Calu3 (cell line): ENCODE measurements at regions not wholly inside any gene's neighbourhood (a gene's known extent, or its start where the extent isn't known, plus 50 kb on each side); places are given as distances from the start of the nearest gene placed in this dataset.

ENCODE experiments used
- BruUV-seq: library from RNA; stranded (reverse); fragments of 400-500 nt; replicated peaks from 2 replicates; lab custom pipeline; 2021; lab: Mats Ljungman, UMichigan
- CTCF ChIA-PET: fragments of 300-600 bp; sonication (Branson Sonifier 250); formaldehyde crosslinking; loops from one replicate; lab custom pipeline; 2022; ENCODE audit warnings: antibody characterized with exemption; lab: Charles Lee
- DNase-seq: peaks from one replicate; pipeline ENCODE4 v3.0.0; 2022
- H3K27ac Mint-ChIP-seq: one replicate; pipeline ENCODE4 v1.8.0; 2022; ENCODE audit warnings: mixed read lengths; ENCODE audit not compliant: unreplicated experiment
- H3K27me3 Mint-ChIP-seq: one replicate; pipeline ENCODE4 v1.8.0; 2022; ENCODE audit warnings: mixed read lengths; ENCODE audit not compliant: unreplicated experiment
- H3K36me3 Mint-ChIP-seq: one replicate; pipeline ENCODE4 v1.8.0; 2022; ENCODE audit warnings: mild to moderate bottlenecking, moderate library complexity, mixed read lengths; ENCODE audit not compliant: insufficient read depth, unreplicated experiment
- H3K4me1 Mint-ChIP-seq: one replicate; pipeline ENCODE4 v1.8.0; 2022; ENCODE audit warnings: mild to moderate bottlenecking, low read depth, mixed read lengths; ENCODE audit not compliant: unreplicated experiment
- H3K4me3 Mint-ChIP-seq: one replicate; pipeline ENCODE4 v1.8.0; 2022; ENCODE audit warnings: mild to moderate bottlenecking, low read depth, moderate library complexity, mixed read lengths; ENCODE audit not compliant: unreplicated experiment
- H3K9me3 Mint-ChIP-seq: one replicate; pipeline ENCODE4 v1.8.0; 2022; ENCODE audit warnings: low read depth, mixed read lengths; ENCODE audit not compliant: unreplicated experiment
- intact Hi-C: fragments of 100-400 bp; cut with micrococcal nuclease; formaldehyde crosslinking; loops from one replicate; pipeline ENCODE4 v1.10.0; 2022; ENCODE audit not compliant: unreplicated experiment
- TF ChIP-seq, protein P1 (sequence below): fragments of 200-600 bp; IDR thresholded peaks from one replicate; pipeline ENCODE4 v1.8.0; 2022; ENCODE audit warnings: antibody characterized with exemption; ENCODE audit not compliant: unreplicated experiment

DNA sequence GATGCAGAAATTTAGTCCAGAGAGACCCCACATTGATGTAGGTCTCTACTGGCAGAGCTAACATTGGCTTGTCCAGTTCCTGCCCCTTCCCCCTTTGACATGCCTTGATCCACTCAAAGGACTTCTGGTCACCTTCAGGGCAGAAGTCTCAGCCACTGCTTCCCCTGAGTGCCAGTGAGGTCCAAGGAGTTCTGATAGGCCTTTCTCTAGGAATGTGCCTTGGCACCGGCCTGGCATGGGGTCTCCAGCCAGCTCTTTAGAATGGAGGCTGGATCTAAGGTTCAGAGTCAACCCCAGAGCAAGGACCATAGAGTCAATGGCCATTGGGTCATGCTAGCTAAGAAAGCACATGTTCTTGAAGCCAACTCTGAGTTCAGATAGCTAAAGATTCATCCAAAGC is 88.6 kb upstream of the PJA1 start:
- intact Hi-C loops = no loop called here
- H3K27ac Mint-ChIP-seq = no peak overlapping the region
- no peak for DNase-seq
- TF ChIP-seq, protein P1, sequence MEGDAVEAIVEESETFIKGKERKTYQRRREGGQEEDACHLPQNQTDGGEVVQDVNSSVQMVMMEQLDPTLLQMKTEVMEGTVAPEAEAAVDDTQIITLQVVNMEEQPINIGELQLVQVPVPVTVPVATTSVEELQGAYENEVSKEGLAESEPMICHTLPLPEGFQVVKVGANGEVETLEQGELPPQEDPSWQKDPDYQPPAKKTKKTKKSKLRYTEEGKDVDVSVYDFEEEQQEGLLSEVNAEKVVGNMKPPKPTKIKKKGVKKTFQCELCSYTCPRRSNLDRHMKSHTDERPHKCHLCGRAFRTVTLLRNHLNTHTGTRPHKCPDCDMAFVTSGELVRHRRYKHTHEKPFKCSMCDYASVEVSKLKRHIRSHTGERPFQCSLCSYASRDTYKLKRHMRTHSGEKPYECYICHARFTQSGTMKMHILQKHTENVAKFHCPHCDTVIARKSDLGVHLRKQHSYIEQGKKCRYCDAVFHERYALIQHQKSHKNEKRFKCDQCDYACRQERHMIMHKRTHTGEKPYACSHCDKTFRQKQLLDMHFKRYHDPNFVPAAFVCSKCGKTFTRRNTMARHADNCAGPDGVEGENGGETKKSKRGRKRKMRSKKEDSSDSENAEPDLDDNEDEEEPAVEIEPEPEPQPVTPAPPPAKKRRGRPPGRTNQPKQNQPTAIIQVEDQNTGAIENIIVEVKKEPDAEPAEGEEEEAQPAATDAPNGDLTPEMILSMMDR = no peak
- H3K9me3 Mint-ChIP-seq = no peaks in the 10 kb centered on the region
- H3K36me3 Mint-ChIP-seq = no peaks in the 10 kb centered on the region
- H3K27me3 Mint-ChIP-seq = peaks cover 3% of the 10 kb centered on the region
- H3K4me3 Mint-ChIP-seq = no peak overlapping the region
- no peaks in the 10 kb centered on the region for H3K4me1 Mint-ChIP-seq
- CTCF ChIA-PET = no interaction called here
- BruUV-seq = no TSS peak

DNA sequence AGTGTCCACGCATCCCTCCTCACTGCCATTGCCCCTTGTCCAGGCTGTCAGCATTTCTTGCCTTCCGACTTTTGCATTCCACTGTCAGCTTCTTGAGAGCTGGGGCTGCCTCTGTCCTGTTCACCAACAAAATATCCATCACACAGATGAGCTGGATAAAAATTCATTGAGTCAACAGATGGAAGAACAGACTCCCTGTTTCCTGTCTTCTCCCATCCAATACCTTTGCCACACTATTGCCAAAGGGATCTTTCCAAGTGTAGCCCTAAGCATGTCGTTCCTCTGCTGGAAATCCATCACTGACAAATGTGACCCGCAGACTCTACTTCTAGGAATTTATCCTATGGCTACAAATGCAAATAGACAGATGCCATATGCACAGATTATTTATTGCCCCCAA is 78.0 kb upstream of the PJA1 start:
- no peaks in the 10 kb centered on the region for H3K4me1 Mint-ChIP-seq
- no peak overlapping the region for H3K27ac Mint-ChIP-seq
- H3K27me3 Mint-ChIP-seq = peaks cover 46% of the 10 kb centered on the region
- no peak for DNase-seq
- TF ChIP-seq, protein P1 = no peak
- BruUV-seq = no TSS peak
- no peaks in the 10 kb centered on the region for H3K36me3 Mint-ChIP-seq
- H3K4me3 Mint-ChIP-seq = no peak overlapping the region
- intact Hi-C loops = no loop called here
- CTCF ChIA-PET = no interaction called here
- peaks cover 3% of the 10 kb centered on the region for H3K9me3 Mint-ChIP-seq

DNA sequence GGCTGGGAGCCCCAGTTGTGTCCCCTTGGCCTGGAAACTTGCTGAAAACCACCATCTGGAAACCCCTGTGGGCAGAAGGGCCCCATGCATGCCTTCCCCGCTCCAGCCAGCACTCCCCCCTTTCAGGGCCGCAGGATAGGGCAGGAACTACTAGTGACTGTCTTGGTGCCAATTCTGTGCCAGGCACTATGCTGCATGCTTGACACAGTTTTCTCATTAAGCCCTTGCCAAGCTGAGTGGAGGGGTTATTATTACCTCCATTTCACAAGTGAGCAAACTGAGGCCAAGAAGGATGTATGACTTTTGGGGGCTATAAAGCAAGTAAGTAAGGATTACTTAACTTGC is 73.6 kb upstream of the PJA1 start:
- Mint-ChIP-seq H3K27ac (no peak overlapping the region), H3K36me3 (no peaks in the 10 kb centered on the region), H3K9me3 (no peaks in the 10 kb centered on the region), H3K4me1 (no peaks in the 10 kb centered on the region), H3K27me3 (peaks cover 26% of the 10 kb centered on the region), H3K4me3 (no peak overlapping the region)
- CTCF ChIA-PET = no interaction called here
- TF ChIP-seq, protein P1 = no peak
- DNase-seq = no peak
- intact Hi-C loops = no loop called here
- no TSS peak for BruUV-seq

DNA sequence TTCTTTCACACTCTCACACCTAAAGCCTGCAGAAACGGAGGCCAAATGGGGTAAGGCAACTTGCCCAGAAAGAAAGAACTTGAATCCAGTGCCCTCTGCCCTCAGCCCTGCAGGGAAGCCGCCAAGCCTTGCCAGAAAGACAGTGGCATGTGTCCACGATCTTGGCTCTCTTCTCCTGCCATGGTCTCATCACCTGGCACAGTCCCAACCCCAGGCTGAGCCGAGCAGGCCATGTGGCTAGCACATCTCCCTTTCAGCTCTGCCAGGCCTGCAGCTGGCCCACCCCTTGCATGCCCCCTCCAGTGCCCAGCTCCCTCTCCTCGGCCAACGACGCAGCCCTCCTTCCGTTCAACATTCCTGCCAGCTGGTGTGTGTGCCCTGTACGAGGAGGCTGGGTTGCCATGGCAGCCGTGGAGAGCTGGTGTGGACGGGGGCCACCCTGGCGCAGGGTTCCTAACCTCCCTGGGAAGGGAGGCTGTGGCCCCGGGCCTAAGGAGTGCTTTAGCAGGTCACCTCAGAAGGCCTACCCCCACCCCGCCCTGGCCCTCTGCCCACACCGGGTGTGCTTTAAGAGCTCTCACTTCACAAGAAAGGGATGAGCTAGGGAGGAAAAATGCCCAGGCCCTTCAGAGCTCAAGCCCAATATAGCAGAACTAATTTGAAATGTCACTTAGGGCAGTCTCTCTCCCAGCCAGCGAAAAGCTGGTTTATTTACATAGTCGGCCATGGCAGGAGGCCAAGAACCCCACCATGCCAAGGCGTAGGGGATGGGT is 73.0 kb upstream of the PJA1 start:
- Mint-ChIP-seq H3K27ac (no peak overlapping the region), H3K27me3 (peaks cover 20% of the 10 kb centered on the region), H3K9me3 (no peaks in the 10 kb centered on the region), H3K4me1 (no peaks in the 10 kb centered on the region), H3K4me3 (no peak overlapping the region), H3K36me3 (no peaks in the 10 kb centered on the region)
- no peak for DNase-seq
- TF ChIP-seq, protein P1 = no peak
- intact Hi-C loops = no loop called here
- CTCF ChIA-PET = no interaction called here
- BruUV-seq = no TSS peak
